Liver (tissue), 3 donors: ENCODE measurements at regions not wholly inside any gene's neighbourhood (a gene's known extent, or its start where the extent isn't known, plus 50 kb on each side); places are given as distances from the start of the nearest gene placed in this dataset.

Source experiments
- CTCF ChIP-seq: fragments of 150-350 bp; IDR thresholded peaks from 2 replicates; pipeline ENCODE4 v1.5.1; 2017; ENCODE audit warnings: improper control_type of control experiment, low read depth, low read length; ENCODE audit not compliant: missing input control
- GABPA ChIP-seq, 2 donors: IDR thresholded peaks in 1 of 2; conservative IDR thresholded peaks in 1 of 2; 2 replicates each; pipeline ENCODE4 v1.6.1; 2016; ENCODE audit warnings: antibody characterized with exemption in 2 of 2, mild to moderate bottlenecking in 1 of 2, moderate library complexity in 1 of 2
- MAX ChIP-seq: IDR thresholded peaks from 2 replicates; pipeline ENCODE4 v1.6.1; 2016; ENCODE audit warnings: antibody characterized with exemption
- RAD21 ChIP-seq, 2 donors: IDR thresholded peaks; 2 replicates each; pipeline ENCODE4 v1.6.1; 2016; ENCODE audit warnings: antibody characterized with exemption in 2 of 2, mild to moderate bottlenecking in 2 of 2
- REST ChIP-seq: IDR thresholded peaks from 2 replicates; pipeline ENCODE4 v1.6.1; 2016; ENCODE audit warnings: antibody characterized with exemption, mild to moderate bottlenecking
- TAF1 ChIP-seq: conservative IDR thresholded peaks from 2 replicates; pipeline ENCODE4 v1.6.1; 2016; ENCODE audit warnings: antibody characterized with exemption, mild to moderate bottlenecking
- donor health status: healthy.
- donor health status: healthy.

GRCh38 chr11:105492010-105492409 is 117.9 kb upstream of the GRIA4 start:
- no peak for TF ChIP-seq CTCF
- TF ChIP-seq REST: no peak
- TF ChIP-seq MAX: no peak
- TF ChIP-seq RAD21 (IDR thresholded peaks at IDR 0.05): no peak
- no peak for TF ChIP-seq GABPA (IDR thresholded peaks at IDR 0.05 in 1 of 2, conservative IDR thresholded peaks at IDR 0.05 in 1 of 2)
- no peak for TF ChIP-seq TAF1
